Fibroblast of gingiva (primary cell): ENCODE measurements at regions not wholly inside any gene's neighbourhood (a gene's known extent, or its start where the extent isn't known, plus 50 kb on each side); places are given as distances from the start of the nearest gene placed in this dataset.

Experiments
- DNase-seq: peaks from one replicate; pipeline ENCODE4 v3.0.0-alpha.2; 2011; ENCODE audit warnings: low read depth

DNA sequence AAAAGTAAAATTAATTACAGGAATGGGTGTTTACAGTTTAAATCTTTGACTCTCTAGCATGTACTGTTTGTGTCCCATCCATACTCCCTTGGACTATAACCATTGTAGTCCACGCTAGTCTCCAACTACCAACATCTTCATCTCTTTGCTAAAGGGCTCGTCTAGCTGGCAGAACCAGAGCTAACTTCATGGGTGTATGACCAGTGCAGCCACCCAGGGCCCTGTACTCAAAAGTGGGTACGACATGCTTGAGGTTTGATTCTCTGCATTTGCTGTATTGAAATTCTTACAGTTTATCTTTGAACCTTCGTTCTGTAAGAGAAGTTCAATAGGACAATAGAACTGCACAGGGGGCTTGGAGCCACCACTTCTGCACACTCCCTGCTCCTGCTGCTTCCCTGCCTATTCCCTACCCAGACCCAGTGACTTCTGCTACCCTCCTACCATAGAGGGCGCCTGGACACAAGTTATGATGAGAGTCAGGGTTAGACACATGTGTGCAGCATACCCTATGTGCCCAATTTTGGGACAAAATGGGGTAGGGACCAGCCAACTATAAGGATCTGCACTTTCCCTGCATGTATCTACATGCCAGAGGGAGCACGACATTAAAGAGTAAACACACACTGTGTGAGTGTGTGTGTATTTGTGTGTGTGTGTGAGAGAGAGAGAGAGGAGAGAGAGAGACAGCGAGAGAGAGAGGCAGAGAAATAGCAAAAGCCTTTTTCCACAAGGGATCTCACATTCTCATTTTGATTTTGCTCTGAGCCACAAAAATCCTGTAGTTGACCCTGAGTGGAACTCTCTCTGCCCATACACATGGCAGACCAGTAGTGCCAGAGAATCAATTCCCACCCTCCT lies 59.0 kb upstream of the NECTIN3 start:
- DNase-seq, result no peak
